NCI-H146 (cell line): ENCODE measurements at regions not wholly inside any gene's neighbourhood (a gene's known extent, or its start where the extent isn't known, plus 50 kb on each side); places are given as distances from the start of the nearest gene placed in this dataset.
A peak's percentile ranks its signal among the peaks of the same experiment; 100 is the strongest.

Source experiments
- DNase-seq: peaks from one replicate; lab custom pipeline; 2025; lab: John Stamatoyannopoulos, UW

GRCh38 chr20:24718277-24718676 lies 230.8 kb upstream of the CST7 start:
- no peak for DNase-seq

DNA sequence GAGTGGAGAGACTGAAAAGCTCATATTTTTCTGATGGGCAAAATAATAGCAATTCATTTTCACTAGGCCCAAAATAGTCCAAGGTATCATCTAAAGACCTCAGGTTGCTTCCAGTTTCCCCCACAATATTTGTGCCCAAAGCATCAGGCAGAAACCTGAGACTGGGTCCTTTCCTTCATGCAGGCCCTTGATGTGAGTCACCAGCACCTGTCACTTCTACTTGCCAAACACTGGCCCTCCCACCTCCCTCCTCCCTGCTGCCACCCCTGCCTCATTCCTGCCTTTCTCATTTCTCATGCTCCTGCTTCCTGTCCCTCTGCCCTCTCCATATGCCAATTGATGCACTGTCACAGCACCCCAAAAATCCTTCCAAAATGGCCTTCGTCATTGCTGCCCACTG lies 230.4 kb upstream of the CST7 start:
- DNase-seq = peak; percentile 38

DNA sequence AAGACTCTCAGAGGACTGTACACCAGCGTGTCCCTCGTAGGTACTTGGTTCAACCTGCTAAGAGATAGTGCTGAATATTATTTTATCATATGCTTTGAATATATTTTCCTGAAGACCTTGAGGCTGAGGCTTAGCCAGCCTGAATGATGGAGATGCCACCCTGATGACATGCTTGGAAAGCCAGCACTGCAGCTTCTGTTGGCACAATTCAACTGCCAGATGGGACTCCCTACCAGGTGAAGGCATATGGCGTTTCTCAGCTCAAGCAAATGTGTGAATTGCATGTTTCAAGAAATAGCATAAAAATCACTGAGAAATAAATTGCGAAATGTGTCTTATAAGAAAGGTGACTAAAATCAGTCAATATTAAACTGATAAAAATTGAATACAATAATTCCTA lies 228.1 kb upstream of the CST7 start:
- DNase-seq = no peak

- no peak for DNase-seq
Measured at GRCh38 chr20:24721891-24722568, 227.0 kb upstream of the CST7 start.

DNA sequence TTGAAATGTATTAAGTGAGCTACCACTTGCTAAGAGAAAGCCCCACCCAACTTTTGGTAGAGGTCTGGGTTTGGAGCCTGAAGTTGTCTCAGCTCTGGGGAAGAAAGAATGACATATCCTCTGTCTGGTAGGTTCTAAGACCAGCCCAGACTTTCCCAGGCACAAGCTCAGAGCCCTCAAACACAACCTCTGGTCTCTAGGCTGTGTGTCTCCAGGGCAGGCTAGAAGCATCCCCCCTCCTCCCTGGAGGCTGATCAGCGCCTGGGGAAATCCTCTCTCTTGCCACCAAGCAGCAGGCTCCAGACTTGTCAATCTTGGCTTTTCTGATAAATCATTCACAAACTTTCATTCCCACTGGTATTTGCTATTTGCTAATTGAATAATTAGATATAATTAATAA lies 226.5 kb upstream of the CST7 start:
- no peak for DNase-seq

GRCh38 chr20:24723186-24723585 lies 225.9 kb upstream of the CST7 start:
- DNase-seq = no peak

GRCh38 chr20:24723647-24724352 lies 225.3 kb upstream of the CST7 start:
- DNase-seq = no peak

DNA sequence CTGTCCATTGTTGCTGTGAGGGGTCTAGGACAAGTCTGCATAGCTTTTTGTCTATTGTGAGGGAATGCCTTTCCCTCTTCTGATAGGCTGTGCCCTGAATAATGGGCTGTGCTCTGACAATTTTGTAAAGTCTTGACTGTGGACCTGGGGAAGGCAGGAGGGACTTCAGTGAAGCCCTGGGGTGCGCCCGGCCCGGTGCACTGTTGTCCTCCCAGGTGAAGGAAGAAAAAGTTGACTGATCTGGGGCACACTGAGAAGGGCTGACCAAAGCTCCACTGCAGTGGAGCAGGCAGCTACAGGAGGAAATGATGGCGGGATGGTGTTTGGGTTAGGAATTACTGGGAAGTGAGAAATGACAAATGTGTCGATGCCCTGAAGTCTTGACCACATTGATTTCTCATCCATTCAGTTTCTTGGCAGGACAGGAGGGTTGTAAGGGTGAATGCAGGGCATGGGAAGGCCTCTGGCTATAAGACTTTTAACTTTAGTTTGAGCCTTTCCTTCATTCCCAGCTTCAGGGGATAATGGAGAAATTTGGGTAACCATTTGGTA lies 224.0 kb upstream of the CST7 start:
- no peak for DNase-seq

DNA sequence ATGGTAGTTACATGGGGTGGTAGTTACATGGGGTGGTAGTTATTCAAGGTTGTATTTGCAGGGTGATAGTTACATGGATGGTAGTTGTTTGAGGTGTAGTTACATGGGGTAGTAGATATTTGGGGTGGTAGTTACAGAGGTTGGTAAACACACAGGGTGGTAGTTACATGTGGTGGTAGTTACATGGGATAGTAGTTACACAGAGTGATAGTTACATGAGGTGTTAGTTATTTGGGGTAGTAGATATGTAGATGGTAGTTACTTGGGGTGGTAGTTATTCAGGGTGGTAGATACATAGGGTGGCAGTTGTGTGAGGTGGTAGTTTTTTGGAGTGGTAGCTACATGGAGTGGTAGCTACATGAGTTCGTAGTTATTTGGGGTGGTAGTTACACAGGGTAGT lies 221.3 kb upstream of the CST7 start:
- no peak for DNase-seq

- DNase-seq = no peak
Measured at GRCh38 chr20:24729896-24730605, 219.0 kb upstream of the CST7 start.

- DNase-seq = no peak
Measured at GRCh38 chr20:24730750-24731149, 218.3 kb upstream of the CST7 start.

DNA sequence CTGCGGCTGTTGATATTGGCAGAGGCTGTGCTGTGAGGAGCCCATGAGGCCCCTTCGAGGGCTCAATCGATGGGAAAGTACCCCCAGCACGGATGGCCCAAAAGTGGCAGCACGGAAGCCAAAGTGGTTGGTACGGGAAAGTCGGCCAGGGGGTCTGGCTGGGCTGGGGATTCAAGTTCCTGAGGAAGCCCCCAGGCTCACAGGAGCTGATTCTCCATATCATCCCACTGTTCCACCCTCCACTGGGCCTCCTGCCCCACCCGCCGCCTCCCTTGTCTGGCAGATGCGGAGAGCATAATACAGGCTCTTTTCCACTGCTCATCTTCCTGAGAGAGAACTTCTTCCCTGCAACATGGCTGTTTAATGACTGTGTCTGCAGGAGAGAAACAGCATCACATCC lies 217.8 kb upstream of the CST7 start:
- no peak for DNase-seq

- no peak for DNase-seq
Measured at GRCh38 chr20:24732076-24732475, 217.0 kb upstream of the CST7 start.

DNA sequence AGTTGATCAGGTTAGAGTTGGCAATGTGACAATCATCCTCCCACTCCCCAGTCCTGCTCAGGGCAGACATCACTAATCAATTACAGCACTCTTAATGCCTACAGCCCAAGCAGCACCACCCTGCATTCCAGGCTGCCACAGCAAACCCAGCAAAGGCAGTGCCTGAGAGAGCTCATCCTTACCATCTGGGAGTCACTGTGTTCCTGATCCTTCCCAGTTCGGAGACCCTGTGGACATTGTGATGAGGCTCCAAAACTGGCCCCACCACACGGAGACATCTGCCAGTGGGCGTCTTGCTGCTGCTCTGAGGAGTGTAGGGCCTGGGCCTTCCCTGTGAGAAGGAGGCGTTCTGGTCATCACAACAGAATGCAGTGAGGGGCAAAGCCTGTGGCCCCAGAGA lies 216.5 kb upstream of the CST7 start:
- no peak for DNase-seq

DNA sequence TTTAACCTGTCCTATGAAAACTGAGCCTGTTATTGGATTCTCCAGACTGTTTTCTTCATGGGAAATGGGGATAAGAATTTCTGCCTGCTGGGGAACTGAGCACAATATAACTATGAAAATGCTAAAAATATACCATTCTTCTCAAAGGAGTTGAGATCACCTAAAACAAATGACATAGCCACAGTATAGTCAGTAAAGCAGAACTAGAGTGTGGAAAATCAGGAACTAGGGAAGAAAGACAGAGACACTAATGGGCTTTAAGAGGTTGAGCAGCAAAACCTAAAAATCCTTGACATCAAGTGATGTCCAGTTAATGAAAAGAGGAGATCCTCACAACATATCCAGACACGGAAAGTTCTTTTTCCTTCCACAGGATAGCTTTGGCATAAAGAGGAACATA lies 215.7 kb upstream of the CST7 start:
- DNase-seq = no peak

DNA sequence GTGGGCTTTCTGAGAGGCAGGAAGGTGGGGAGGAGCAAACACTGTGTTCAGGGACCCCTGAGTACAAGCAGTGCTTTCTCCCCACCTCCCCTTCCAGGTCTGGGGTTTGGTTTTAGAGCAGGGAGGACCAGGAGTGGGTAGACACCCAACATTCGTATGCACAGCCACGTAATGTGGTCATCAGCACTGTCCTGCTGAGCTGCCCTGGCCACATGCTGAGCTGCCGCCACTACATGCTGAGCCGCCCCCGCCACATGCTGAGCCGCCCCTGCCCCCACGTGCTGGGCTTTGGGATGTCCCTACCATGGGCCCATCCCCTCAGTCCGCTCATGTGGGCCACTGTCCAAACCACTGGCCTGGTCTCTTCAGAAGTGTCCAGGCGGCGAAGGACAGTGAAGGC lies 214.9 kb upstream of the CST7 start:
- no peak for DNase-seq

GRCh38 chr20:24735263-24735662 lies 213.8 kb upstream of the CST7 start:
- DNase-seq = no peak

- DNase-seq = no peak
Measured at GRCh38 chr20:24736131-24736843, 212.8 kb upstream of the CST7 start.

- DNase-seq = no peak
Measured at GRCh38 chr20:24736844-24737211, 212.2 kb upstream of the CST7 start.

DNA sequence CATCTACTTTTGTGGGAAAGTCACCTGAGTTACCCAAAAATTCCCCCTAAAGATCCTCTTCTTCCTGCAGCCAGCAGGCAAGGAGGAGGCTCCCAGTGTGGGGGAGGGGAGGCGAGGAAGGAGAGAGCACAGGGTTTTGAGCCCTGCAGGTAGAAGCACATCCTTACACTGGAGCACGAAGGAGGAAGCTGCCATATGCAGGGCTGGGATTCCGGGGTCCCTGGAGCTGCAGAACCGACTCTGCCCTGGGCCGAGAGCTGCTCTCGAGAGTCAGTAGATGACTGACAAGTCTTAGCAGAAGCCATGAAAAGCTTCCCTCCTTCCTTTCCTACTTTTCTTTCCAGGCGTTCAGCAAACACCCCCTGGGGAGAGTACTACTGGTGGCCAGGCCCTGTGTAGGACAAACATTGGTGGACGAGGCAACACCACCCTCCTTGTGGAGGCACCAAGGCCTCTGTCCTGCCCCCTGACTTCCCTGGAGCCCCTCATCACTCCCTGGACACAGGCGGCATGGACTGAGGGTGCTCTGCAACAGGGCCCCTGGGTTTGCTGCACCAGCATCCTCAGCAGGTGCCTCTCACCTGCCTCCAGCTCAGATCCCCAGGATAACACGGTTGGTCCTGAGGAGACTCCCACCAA lies 211.7 kb upstream of the CST7 start:
- DNase-seq = no peak

- DNase-seq = no peak
Measured at GRCh38 chr20:24738058-24738775, 210.9 kb upstream of the CST7 start.
